Loucy (cell line): ENCODE measurements at regions not wholly inside any gene's neighbourhood (a gene's known extent, or its start where the extent isn't known, plus 50 kb on each side); places are given as distances from the start of the nearest gene placed in this dataset.

ENCODE experiments used
- H2AFZ ChIP-seq: fragments of 200-600 bp; sonication (generic); 2 replicates; pipeline ENCODE4 v1.6.0; 2016; ENCODE audit warnings: antibody characterized with exemption, mild to moderate bottlenecking, low read length, moderate library complexity
- H3F3A ChIP-seq: fragments of 200-600 bp; 2 replicates; pipeline ENCODE4 v1.6.0; 2016; ENCODE audit warnings: antibody characterized with exemption, low read depth, mild to moderate bottlenecking
- H3K27me3 ChIP-seq: fragments of 200-600 bp; sonication (generic); 2 replicates; pipeline ENCODE4 v1.6.1; 2014; ENCODE audit warnings: low read length, mild to moderate bottlenecking; ENCODE audit not compliant: insufficient read depth, poor library complexity, severe bottlenecking
- H3K36me3 ChIP-seq: fragments of 200-600 bp; sonication (generic); 2 replicates; pipeline ENCODE4 v1.6.1; 2016; ENCODE audit warnings: low read length; ENCODE audit not compliant: insufficient read depth
- H3K4me1 ChIP-seq: fragments of 200-600 bp; sonication (generic); 2 replicates; pipeline ENCODE4 v1.5.1; 2014; ENCODE audit warnings: low read length, mild to moderate bottlenecking; ENCODE audit not compliant: insufficient read depth, poor library complexity, severe bottlenecking
- H3K4me2 ChIP-seq: fragments of 200-600 bp; sonication (generic); 2 replicates; pipeline ENCODE4 v1.6.0; 2014; ENCODE audit warnings: antibody characterized with exemption, low read length, low read depth, mild to moderate bottlenecking; ENCODE audit not compliant: poor library complexity, severe bottlenecking
- H3K4me3 ChIP-seq: fragments of 200-600 bp; sonication (generic); 2 replicates; pipeline ENCODE4 v1.5.1; 2014; ENCODE audit warnings: low read length, mild to moderate bottlenecking, mixed read lengths; ENCODE audit not compliant: poor library complexity, severe bottlenecking
- H3K79me2 ChIP-seq: fragments of 200-600 bp; sonication (generic); 2 replicates; pipeline ENCODE4 v1.6.1; 2014; ENCODE audit warnings: low read length; ENCODE audit not compliant: insufficient read depth
- H3K9ac ChIP-seq: fragments of 200-600 bp; sonication (generic); 2 replicates; pipeline ENCODE4 v1.6.0; 2014; ENCODE audit warnings: mild to moderate bottlenecking, low read depth, low read length, moderate library complexity; ENCODE audit not compliant: poor library complexity, severe bottlenecking
- H3K9me2 ChIP-seq: fragments of 200-600 bp; sonication (generic); replicated peaks from 2 replicates; pipeline ENCODE4 v1.6.1; 2016; ENCODE audit warnings: low read depth, low read length, mixed read lengths
- H3K9me3 ChIP-seq: fragments of 200-600 bp; sonication (generic); 2 replicates; pipeline ENCODE4 v1.6.1; 2014; ENCODE audit warnings: mild to moderate bottlenecking, antibody characterized with exemption, low read length, low read depth; ENCODE audit not compliant: insufficient read depth
- H4K20me1 ChIP-seq: fragments of 200-600 bp; sonication (generic); 2 replicates; pipeline ENCODE4 v1.6.0; 2014; ENCODE audit warnings: antibody characterized with exemption, low read length, mild to moderate bottlenecking; ENCODE audit not compliant: insufficient read depth, poor library complexity, severe bottlenecking
- EZH2phosphoT487 ChIP-seq: fragments of 200-600 bp; IDR thresholded peaks from 2 replicates; pipeline ENCODE4 v1.6.1; 2018; ENCODE audit warnings: antibody characterized with exemption, mild to moderate bottlenecking, moderate library complexity, borderline replicate concordance
- TF ChIP-seq, protein P1 (sequence below): fragments of 200-600 bp; sonication (generic); conservative IDR thresholded peaks from 2 replicates; pipeline ENCODE4 v1.5.1; 2014; ENCODE audit warnings: mild to moderate bottlenecking, antibody characterized with exemption, low read length

DNA sequence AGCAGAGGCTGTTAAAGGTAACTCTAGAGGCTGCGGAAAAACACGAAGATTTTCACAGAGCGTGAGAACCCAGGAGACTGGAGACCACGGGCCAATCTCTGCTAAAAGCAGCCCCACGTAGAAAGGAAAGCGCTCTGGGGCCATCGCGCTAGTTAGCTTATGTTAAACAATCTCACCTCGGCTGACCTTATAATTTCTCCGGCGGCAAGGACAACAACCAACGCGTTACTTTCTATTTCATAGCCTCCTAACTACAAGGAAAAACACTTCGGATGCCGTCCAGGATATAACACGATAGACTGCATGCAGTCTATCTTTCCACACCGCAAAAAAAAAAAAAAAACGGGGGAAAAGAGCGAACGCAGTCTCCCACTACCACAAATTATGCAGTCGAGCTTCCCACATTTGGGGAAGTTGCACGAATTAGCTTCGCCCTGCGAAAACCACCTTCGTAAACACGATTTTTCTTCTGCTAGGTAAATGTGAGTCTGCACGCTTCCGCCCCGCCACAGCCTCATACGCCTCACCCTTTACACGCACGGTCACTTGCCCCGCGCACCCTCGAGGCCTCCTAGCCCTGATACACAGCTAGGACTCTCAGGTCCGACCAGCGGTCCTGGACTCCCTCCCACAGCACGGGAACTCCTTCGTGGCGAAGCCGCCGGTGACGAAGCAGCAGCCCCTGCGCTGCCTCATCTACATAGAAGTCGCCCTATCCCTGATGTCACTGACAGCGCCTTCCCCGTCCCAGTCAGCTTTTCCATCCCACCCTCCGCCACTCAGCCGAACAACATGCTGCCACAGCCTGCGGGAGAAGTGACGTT, 87.8 kb downstream of the PRKAB2 start:
- Histone ChIP-seq H3K27me3 (no peaks in the 10 kb centered on the region), H2AFZ (peak overlapping the region; percentile 83), H3K9ac (peak overlapping the region; percentile 44), H3K36me3 (no peaks in the 10 kb centered on the region), H4K20me1 (no peaks in the 10 kb centered on the region), H3K79me2 (no peaks in the 10 kb centered on the region), H3F3A (no peaks in the 10 kb centered on the region), H3K4me3 (peak overlapping the region; percentile 75), H3K4me1 (no peaks in the 10 kb centered on the region), H3K9me2 (no peaks in the 10 kb centered on the region), H3K4me2 (peak overlapping the region; percentile 74), H3K9me3 (no peaks in the 10 kb centered on the region)
- TF ChIP-seq EZH2phosphoT487 = no peak
- TF ChIP-seq, protein P1, sequence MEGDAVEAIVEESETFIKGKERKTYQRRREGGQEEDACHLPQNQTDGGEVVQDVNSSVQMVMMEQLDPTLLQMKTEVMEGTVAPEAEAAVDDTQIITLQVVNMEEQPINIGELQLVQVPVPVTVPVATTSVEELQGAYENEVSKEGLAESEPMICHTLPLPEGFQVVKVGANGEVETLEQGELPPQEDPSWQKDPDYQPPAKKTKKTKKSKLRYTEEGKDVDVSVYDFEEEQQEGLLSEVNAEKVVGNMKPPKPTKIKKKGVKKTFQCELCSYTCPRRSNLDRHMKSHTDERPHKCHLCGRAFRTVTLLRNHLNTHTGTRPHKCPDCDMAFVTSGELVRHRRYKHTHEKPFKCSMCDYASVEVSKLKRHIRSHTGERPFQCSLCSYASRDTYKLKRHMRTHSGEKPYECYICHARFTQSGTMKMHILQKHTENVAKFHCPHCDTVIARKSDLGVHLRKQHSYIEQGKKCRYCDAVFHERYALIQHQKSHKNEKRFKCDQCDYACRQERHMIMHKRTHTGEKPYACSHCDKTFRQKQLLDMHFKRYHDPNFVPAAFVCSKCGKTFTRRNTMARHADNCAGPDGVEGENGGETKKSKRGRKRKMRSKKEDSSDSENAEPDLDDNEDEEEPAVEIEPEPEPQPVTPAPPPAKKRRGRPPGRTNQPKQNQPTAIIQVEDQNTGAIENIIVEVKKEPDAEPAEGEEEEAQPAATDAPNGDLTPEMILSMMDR = no peak

DNA sequence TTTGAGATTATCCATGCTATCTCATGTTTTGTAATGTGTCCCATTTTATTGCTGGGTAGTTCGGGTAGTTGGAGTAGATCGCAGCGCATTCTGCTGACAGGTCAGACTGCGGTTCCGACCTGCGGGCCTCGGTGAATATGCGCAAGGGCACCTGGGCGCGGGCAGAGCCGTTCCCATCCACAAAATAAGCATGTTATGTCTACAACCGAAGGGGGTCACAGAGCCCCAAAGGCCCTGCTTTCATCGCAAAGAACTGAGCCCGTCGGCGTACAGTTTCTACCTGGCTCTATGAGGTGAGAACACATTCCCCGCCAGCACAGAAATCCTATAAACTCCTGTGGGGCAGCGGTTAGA, 88.4 kb downstream of the PRKAB2 start:
- no peaks in the 10 kb centered on the region for H3K9me2 ChIP-seq
- no peaks in the 10 kb centered on the region for H3K36me3 ChIP-seq
- no peaks in the 10 kb centered on the region for H3K27me3 ChIP-seq
- no peaks in the 10 kb centered on the region for H3K4me1 ChIP-seq
- peak overlapping the region; percentile 44 for H3K9ac ChIP-seq
- no peaks in the 10 kb centered on the region for H3K9me3 ChIP-seq
- peak overlapping the region; percentile 74 for H3K4me2 ChIP-seq
- no peak for TF ChIP-seq EZH2phosphoT487
- TF ChIP-seq, protein P1 = no peak
- H4K20me1 ChIP-seq = no peaks in the 10 kb centered on the region
- H3K4me3 ChIP-seq = peak overlapping the region; percentile 75
- H3K79me2 ChIP-seq = no peaks in the 10 kb centered on the region
- H3F3A ChIP-seq = no peaks in the 10 kb centered on the region
- H2AFZ ChIP-seq = peak overlapping the region; percentile 83

DNA sequence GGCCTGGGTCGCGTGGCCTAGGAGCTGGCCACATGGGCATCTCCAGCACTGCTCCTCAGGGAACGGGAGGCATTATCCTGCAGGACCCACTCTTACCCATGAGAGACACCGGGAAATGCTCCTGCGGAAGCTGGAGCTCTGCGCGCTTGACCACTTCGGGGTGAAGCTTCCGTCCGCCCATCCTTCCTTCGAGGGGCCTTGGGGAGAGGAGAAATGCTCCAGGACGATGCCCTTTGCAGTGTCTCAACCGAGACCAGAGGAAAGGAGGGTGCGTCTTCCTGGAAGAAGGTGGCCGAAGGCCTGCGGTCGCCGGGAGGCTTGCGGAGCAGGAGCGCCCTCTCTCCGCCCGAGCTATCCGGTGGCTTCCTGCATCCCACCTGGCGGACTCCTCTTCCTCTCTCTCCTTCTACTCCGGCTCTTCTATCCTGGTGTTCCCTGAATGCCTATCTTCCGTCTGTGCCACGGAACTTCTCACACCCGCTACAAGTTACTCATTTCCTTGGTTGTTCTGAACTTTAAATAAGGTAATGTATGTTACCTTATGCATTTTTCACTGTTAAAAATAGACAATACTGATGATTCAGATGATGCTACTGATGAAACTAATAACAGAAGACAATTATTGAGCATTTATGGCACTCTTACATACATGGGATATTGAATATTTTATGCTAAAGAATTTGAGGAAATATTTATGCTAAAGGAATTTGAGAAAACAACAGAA, 91.4 kb downstream of the PRKAB2 start:
- H3K4me3 ChIP-seq = no peak overlapping the region
- no peaks in the 10 kb centered on the region for H3K36me3 ChIP-seq
- no peaks in the 10 kb centered on the region for H3F3A ChIP-seq
- no peaks in the 10 kb centered on the region for H3K9me2 ChIP-seq
- no peaks in the 10 kb centered on the region for H3K79me2 ChIP-seq
- no peaks in the 10 kb centered on the region for H3K9me3 ChIP-seq
- no peaks in the 10 kb centered on the region for H3K4me1 ChIP-seq
- no peak overlapping the region for H3K4me2 ChIP-seq
- H2AFZ ChIP-seq = no peak overlapping the region
- no peak for TF ChIP-seq EZH2phosphoT487
- TF ChIP-seq, protein P1 = no peak
- H3K27me3 ChIP-seq = no peaks in the 10 kb centered on the region
- no peak overlapping the region for H3K9ac ChIP-seq
- H4K20me1 ChIP-seq = no peaks in the 10 kb centered on the region
